T-helper 9 cell (primary cell): ENCODE measurements at regions not wholly inside any gene's neighbourhood (a gene's known extent, or its start where the extent isn't known, plus 50 kb on each side); places are given as distances from the start of the nearest gene placed in this dataset.

Experiments
- DNase-seq: peaks from one replicate; pipeline ENCODE4 v3.0.0-alpha.2; 2020

DNA sequence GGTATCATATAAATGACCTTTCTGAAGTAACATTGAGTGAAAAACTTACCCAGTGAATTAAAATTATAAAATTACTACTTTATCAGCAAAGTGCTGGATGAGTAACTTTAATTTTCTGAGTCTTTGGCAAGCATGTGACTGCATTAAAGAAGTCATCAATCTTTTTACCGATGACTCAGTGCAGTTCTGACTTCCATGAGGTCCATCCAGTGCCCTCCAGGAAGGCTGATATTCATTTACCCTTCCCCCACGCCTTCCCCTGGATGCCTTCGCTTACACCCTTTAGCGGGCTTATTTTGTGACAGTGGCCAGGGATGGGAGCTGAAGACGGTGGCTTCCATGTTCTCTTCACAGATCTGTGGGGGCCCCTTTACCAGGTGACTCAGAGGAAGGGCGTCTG, 572.9 kb upstream of the PFKP start:
- no peak for DNase-seq

DNA sequence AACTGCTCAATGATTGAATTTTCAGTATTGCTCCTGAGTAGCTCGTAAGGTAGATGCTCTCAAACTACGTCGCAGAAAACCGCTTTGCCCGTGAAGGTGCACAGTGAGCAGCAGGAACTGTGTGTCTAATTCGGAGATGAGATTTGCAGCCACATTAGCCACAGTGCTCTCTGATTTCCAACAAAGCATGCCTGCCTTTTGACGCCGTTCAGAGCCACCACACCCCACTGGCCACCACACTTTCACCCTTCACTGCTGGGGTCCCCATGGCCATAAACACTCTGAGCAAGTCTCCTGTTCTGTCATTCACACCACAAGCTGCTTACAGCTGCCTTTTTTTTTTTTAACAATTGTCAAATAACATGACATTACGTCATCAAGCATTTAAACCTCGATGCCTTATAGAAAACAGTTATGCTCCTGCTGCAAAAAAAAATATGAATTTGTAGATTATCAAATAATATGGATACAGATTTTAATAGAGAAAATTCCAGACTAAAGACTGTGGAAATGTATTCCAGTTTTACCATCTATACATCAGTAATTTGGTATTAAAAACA, 578.8 kb upstream of the PFKP start:
- DNase-seq, result no peak

DNA sequence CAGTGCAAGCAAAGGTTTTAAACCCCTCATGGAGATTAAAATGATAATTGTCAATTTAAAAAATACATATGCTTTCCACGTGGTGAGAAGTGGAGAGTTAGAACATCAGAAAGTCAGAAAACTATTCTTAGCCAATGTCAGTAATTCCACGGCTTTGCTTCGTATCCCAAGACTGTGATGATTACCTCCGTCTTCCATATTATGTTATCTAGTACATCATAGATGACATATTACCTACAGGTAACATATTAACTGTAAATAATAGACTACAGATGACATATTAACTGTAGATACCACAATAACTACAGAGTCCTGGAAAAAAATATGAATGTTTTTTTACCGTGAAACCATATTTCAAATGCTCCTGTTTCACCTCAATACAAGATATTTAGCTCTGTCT, 579.4 kb upstream of the PFKP start:
- no peak for DNase-seq

DNA sequence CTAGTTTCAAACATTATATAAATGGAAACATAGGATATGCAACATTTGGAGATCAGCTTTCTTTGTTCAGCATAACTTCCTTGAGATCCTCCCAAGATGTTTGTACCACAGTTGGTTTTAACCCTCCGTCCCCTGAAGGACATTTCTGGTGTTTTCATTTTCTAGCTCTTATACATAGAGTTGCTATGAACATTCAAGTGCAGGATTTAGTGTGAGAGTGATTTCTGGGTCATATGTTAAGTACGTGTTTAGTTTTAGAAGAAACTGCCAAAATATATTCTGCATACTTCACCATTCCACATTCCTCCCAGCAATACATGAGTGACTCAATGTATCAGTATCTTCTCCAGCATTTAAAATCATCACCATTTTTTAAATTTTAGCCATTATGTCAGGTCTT, 588.7 kb upstream of the PFKP start:
- DNase-seq, result no peak

DNA sequence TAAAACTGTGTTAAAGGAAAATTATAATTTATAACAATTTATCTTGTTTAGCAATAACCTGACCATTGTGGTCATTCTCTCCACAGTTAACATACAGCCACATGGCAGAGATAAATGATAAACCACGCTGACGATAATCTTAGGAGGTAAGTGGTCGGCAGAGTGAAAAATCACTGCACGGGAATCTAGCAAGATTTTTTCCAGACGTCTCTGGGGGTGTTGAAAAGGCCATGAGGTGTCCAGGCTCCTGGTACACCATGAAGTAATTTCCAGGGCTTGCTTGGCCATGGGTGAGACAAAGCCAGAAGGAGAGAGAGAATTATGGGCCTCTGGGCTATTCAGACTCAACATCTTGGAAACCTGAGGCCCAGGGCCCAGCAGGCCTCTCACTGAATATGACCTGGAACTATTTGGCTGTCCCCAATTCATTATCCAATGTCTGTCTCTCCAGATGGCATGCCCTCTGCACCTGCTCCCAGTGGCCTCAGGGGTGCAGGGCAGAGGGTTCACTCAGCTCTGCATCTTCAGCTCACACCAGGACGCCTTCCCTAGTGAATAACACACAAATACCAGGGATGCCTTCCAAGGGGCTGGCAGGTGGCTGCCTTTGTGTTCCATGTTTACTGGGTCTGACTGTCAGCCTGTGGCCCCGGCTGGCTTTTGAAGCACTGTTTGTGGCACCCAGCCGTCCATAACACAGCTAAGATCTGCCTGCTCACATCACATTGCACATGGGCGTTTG, 590.4 kb upstream of the PFKP start:
- no peak for DNase-seq

DNA sequence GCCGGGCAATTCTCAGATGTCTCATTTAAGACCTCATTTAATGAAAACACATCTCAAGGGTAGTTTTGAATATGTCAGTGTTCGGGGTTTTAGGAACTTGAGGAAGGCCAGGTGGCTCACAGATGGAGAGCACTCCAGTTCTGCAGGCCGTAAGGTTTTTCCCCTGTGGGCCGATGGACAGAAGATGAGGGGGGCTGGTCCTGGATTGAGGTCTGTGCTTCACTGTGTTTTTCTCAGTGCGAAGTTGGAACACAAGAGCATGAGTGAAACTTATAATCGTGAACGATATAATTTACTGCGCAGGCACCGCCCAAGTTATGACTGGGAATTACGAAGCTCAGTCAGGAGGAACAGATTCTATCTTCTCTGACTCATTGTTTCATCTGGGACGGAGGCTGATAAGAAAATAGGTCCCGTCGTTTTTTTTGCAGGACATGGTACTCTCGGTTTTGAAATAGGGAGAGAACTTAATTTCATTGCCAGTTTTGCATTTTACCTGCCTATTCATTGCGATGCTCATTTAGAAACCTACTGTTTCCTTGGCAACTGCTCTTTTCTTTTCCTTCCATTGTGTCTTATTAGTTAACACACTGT, 591.0 kb upstream of the PFKP start:
- DNase-seq, result no peak

DNA sequence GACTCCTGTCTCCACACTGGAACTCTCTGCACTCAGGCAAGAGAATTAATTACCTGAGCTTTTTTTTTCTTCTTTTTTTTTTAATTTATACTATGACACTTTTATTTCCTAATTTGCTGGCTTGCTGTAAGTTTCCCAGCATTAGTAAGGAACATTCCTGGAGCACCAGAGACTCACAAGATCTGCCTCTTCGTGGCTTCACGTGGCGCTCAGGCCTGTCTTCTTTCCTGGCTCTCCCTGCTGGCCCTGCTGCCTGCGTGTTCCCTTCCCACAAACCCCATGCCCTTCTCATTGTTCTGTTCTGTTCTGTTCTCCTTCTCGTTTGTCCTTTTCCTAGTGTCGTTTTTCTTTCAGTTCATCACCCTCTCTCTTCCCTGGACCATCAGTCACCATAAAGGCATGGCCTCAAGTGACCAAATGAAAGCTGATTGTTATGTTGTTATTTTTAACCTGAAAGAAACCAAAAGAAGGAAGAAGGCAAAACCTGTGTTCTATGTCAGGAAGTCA, 591.6 kb upstream of the PFKP start:
- DNase-seq, result no peak

DNA sequence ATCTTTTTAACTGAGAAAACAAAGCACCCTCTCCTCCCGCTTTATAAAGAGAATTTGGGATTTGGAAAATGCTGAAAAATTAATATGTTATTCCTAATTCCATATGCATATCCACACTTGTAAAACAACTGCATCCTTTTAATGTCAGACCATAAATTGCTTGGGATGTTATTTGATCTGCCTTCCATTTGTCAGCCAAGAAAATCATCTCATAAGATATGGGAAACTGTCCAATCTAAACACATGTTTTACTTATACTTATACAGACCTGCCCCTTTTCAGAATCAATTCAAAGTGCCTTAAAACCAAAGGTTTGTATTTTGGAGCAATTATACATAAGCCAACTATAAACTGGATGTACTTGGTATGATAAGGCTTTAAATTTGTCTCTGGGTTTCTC, 595.5 kb upstream of the PFKP start:
- no peak for DNase-seq

DNA sequence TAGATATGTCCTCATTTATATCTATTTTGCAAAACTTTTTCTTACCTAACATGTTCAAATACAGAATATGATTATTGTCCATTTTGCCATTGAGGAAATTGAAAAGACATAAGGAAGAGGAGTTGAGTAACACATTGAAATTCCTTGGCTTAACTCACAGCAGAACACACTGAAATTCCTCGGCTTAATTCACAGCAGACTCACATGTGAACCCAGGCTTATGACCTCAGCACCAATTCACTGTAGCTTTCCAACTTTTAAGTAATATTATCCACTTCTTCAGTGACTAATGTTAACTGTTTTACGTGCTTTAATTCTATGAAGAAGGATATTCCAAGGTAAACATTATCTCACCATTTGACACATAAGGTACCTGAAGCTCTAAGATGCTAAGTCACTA, 597.5 kb upstream of the PFKP start:
- DNase-seq, result no peak

DNA sequence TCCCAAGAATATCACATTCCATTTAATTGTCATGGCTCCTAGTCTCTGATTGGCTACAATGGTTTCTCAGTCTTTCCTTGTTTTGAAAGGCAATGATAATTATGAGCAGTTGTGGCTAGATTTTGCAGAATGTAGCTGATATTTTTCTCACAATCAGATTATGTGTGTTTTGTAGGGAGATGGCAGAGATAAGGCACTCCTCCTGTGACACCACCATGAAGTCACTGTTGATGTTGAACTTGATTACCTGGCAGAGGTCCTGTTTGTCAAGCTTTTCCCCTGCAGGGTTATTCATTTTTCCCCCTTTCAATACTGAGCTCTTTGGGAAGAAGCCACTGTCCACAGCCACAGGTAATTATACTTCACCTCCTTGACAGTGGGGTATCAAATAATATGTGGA, 602.9 kb upstream of the PFKP start:
- DNase-seq, result no peak

DNA sequence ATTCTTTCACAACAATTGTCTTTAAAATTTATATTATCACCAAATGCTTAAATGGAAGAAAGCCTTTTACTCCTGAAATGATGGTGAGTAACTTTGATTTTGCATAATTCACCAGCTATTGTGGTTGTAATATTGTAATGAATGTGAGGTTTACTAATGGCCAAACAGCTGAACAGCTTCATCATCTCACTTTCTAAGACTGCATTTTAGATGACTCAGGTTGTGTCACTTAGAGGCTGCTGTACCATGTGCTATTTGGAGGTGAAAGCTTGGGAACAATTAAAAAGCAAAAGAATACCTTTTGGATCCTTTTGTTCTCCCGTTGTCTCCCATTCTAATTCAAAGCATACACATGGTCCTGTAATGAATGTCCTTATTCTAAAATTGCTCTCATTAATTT, 604.0 kb upstream of the PFKP start:
- no peak for DNase-seq

DNA sequence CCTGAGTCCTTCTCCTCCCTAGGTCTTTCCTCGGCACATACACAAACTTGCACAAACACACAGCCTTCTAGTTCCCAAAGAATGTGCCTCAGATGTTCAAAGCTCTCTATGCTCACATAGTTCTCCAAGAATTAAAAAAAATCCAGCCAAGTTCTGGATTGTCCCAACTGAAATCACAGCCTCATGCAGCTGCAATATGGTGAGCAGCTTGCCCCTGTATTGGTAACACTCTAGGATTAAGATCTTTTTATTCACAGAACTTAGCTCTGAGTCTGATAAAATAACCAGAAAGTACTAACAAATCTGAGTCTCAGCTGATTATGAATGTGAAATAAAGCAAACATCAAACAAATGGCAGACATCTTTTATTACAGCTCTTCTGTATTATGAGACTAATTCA, 604.8 kb upstream of the PFKP start:
- DNase-seq, result no peak

DNA sequence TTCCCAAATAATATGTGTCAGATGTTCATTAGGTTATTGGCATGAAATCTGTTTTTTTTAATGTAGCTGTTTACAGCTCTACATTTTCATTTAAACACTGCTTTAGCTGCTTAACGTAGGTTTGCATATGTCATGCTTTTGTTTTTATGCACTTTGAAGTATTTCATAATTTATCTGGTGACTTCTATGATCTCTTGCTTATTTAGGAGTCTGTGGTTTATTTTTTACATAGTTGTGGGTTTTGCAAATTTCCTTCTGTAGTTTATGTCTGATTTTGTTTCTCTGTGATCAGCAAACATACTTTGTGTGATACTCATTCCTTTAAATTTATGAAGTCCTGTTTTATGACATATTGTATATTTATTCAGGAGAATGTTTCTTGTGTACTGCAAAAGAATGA, 606.5 kb upstream of the PFKP start:
- DNase-seq, result no peak

DNA sequence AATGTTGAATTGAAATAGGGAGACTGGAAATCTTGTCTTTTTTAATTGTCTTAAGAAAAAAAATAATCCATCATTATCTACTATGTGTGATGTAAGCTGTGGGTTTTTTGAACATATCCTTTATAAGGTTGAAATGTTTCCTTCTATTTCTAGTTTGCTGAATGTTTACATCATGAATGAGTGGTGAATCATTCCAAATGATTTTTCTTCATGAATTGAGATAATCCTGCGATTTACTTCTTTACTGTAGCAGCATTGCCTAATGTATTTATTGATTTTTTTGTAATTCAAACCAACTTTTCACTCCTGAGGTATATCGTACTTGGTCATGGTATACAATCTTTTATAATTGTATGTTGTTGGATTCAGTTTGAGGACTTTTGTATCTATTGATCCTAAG, 607.6 kb upstream of the PFKP start:
- no peak for DNase-seq

DNA sequence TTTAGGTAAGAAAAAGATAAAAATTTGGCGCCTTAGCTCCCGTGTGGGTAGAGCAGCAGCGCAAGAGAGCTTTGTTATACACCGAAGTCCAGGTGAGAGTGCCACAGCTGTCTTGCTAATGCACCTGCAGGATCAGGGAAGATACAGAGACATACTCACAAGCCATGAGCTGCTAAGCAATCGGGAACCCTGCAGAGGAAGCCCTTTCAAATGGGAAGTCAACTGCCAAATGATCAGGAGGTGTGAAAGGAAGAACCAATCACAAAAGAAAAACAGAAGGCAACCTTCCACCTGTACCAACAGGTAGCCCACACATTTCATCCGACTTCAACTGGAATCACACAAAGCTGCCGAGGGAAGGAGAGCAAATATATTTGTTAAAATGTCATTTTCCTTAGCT, 610.5 kb upstream of the PFKP start:
- DNase-seq, result no peak

DNA sequence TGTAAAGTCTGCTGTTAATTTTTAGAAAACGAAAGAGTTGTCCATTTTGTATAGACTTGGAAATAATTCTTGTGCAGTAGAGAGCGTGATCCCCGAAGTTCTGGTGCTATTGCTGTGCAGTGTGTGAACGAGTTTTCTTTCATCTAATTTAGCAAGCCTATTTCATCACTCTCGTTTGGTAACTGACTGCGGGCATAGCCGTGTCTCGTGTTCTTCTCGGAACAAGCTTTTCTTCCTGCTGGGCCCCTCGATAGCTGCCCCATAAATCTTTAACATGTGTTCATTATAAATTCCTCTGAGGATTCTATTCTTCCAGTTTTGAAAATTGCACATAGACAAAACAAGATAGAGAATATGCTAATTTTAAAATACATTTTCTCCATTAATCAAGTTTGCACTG, 622.0 kb upstream of the PFKP start:
- DNase-seq, result no peak

DNA sequence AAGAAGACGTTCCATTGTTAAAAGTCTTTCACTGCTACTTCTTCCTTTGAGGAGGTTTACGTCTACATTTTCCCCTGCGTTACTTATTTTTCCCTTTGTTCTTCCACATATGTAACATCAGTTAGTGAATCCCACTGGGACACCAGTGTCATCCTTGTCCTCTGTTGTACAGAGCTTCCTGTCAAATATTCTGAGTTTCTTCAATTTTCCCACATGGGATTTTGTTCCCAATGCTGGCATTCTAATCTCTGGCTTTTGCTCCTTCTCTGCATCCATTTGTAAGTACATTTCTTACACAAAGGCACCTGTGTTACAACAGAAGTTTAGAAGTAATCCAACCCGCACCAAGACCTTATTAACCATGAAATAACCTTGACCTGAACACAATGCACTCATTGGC, 627.4 kb upstream of the PFKP start:
- no peak for DNase-seq

DNA sequence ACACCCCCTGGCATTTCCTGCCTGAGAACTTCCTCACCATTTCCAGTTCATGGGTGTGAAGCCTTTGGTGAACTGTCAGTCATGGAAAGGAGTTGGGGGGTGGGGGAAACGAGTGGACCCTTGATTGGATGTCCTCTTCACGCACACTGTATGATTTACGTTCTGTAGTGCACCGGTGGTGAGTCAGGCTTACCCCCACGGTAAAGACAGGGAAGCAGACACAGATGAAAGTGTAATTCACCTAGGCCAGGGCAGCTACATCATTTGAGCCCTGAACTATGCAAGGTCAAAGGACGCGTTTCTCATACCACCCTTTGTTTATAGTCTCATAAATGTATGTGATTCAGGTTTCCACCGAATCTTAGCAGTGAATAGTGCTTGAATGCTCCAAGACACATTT, 628.3 kb upstream of the PFKP start:
- DNase-seq, result no peak

DNA sequence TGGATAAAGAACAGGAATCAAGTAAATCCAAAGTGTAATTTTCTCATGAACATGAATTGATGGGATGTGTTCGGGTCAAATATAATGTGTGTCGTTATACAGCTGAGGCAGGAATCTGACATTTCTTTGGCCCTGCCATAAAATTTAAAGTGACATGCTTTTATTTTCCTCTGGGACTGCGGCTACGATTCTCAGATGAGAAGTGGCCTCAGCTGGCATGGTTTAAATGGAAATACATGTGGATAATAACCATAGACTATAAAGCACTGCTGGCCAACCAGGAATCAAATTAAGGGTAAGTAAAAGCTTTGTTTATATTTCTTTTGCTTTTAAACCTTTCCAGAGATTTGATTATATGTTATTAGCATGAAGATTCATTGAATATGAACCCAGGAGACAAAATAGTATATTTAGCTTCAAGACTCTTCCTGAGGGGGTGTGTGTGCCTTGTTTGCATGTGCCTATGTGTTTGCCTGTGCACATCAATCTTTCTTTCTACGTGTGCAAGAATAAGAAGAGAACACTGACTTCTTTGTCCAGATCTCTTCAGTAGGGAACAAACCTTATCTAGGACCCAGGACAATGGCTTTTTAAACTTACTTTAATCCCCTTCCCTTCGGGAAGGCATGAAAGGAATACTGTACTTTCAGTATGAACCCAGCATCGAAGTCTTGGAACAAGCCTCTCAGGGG, 629.0 kb upstream of the PFKP start:
- no peak for DNase-seq

DNA sequence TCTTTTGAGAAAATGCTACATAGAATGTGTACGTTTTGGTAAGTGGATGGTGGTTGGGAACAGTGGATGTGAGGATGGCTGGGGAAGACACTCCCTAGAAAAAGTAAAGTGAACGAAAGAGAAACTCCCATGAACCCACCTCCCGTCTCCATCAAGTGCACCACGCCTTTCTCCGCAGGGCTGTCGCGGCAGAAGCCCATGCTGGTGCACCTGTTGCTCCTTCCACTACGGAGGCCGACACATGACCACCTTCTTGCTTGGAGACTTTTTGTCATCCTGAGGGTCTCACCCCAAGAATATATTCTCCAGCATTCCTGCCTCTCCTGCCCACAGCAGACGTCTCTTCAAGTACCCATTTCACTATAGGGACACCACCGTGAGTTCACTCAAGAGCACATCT, 630.4 kb upstream of the PFKP start:
- no peak for DNase-seq

DNA sequence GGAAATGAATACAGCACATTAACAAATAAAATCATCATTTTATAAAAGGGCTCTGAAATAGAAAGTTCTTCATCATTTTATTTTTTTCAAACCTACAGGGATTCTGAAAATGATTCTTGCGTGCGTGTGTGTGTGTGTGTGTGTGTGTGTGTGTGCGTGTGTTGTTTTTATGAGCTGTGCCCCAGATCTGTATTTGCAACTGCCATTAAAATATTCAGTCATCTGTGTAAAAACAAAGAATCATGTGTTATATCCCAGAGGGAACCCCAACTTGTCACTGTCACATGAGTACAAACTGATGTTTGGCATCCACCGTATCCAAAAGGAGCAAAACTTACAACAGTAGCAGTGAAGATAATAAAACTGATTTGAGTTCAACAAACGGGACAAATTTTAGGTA, 635.4 kb upstream of the PFKP start:
- no peak for DNase-seq

DNA sequence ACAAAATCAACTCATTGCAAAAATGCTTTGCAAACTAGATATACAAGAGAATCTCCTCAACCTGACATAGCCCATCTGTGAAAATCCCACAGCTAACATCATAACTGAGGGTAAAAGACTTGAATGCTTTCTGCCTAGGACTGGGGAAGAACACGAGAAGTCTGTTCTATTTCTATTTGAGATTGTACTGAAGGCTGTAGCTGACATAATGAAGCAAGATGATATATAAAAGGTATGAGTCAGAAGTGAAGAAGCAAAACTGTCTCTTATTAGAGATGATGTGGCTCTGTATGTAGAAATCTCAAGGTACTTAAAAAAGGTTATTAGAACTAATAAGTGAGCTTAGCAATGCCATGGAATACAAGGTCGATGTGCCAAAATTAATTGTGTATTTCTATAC, 639.9 kb upstream of the PFKP start:
- no peak for DNase-seq

DNA sequence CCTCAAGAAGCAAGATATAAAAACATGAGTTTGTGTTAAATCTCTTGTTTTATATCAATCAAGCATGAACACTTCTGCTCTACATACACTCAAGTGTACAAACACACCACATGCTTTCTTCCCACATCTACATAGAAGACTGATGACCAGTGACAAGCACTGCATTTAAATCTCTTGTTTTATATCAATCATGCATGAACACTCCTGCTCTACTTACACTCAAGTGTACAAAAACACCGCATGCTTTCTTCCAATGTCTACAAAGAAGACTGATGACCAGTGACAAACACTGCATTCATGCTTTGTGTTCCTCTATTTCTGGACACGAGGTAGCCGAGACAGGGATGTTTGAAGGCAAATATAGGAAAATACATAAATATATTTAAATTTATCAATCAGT, 642.0 kb upstream of the PFKP start:
- DNase-seq, result no peak

DNA sequence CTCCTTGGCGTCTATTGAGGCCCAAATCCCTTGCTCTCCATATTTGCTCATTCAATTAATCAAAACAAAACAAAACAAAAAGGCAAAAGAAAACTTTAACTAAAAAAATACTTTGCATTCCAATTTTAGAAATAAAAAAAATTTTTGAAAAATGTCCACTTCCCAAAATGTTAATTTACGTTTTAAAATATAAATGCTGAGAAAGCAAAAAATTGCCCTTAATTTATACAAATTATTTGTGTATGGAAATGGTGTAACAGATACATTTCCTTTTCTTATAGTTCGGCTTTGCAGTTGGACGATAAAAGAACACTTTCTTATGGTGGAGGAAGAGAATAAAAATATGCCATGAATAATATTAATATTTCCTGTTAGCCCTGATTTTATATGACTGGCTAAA, 652.8 kb upstream of the PFKP start:
- DNase-seq, result no peak
